GM12892 (cell line): ENCODE measurements at regions not wholly inside any gene's neighbourhood (a gene's known extent, or its start where the extent isn't known, plus 50 kb on each side); places are given as distances from the start of the nearest gene placed in this dataset.

ENCODE experiments used
- DNase-seq: peaks from one replicate; pipeline ENCODE4 v3.0.0; 2011; ENCODE audit not compliant: insufficient read length
- FAIRE-seq: peaks from 2 replicates; lab custom pipeline; 2011; peaks lifted over from hg19 to GRCh38; lab: Jason Lieb, UNC
- POLR2A ChIP-seq: IDR thresholded peaks from 2 replicates; pipeline ENCODE4 v1.6.1; 2011; ENCODE audit warnings: low read depth, low read length, control low read depth
- TAF1 ChIP-seq: IDR thresholded peaks from 2 replicates; pipeline ENCODE4 v1.6.1; 2011; ENCODE audit warnings: low read depth, mild to moderate bottlenecking, control low read depth, low read length, borderline replicate concordance

DNA sequence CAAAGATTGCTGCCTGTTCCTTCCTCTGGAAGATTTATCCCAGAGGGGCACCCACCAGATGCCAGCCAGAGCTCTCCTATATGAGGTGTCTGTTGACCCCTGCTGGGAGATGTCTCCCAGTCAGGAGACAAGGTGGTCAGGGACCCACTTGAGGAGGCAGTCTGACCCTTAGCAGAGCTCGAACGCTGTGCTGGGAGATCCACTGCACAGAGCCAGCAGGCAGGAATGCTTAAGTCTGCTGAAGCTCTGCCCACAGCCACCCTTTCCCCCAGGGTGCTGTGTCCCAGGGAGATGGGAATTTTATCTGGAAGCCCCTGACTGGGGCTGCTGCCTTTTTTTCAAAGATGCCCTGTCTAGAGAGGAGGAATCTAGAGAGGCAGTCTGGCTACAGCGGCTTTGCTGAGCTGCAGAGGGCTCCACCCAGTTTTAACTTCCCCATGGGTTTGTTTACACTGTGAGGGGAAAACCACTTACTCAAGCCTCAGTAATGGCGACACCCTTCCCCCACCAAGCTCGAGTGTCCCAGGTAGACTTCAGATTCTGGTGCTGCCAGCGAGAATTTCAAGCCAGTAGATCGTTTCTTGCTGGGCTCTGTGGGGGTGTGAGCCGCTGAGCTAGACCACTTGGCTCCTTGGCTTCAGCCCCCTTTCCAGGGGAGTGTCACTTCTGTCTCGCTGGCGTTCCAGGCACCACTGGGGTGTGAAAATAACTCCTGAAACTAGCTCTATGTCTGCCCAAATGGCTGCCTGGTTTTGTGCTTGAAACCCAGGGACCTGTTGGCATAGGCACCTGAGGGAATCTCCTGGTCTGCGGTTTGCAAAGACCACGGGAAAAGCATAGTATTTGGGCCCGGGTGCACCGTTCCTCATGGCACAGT is 51.1 kb upstream of the PDC start:
- peak; percentile 72 for FAIRE-seq
- DNase-seq = no peak
- TF ChIP-seq POLR2A (no peak), TAF1 (peak; percentile 52; the same call in 1 of the 2 replicates)
